Uterus (tissue), 2 donors: ENCODE measurements at regions not wholly inside any gene's neighbourhood (a gene's known extent, or its start where the extent isn't known, plus 50 kb on each side); places are given as distances from the start of the nearest gene placed in this dataset.

Experiments used
- POLR2A ChIP-seq, 2 donors: fragments of 450-650 bp; IDR thresholded peaks; one replicate each; pipeline ENCODE4 v1.6.1; 2016; ENCODE audit warnings: antibody characterized with exemption in 2 of 2, mild to moderate bottlenecking in 1 of 2, moderate library complexity in 1 of 2
- TF ChIP-seq, protein P1 (sequence below), 4 experiments: fragments of 200-600 bp in 2 of 4; fragments of 450-650 bp in 2 of 4; sonication (generic) in 2 of 4; IDR thresholded peaks; one replicate each; pipeline ENCODE4 v1.5.1; 2016 to 2019; ENCODE audit warnings: antibody characterized with exemption in 4 of 4, mild to moderate bottlenecking in 2 of 4, moderate library complexity in 1 of 4

DNA sequence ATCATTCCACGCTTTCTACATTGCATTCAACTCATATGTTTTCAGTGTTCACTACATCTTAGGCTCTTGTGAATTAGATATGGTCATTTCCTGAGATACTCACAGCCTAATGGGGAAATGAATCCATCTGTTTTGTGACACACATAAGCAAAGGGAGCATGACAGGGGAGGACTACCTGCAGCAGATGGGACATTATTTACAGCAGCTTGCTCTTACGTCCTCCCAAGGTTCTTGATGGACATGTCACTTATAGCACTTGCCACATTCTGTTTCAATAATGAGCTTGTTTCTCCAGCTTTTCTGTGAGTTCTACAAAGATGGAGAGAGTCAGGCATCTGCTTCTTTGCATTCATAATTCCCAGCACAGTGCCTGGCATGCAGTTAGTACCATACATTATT, 1509.6 kb upstream of the TMEM132C start:
- TF ChIP-seq, protein P1, sequence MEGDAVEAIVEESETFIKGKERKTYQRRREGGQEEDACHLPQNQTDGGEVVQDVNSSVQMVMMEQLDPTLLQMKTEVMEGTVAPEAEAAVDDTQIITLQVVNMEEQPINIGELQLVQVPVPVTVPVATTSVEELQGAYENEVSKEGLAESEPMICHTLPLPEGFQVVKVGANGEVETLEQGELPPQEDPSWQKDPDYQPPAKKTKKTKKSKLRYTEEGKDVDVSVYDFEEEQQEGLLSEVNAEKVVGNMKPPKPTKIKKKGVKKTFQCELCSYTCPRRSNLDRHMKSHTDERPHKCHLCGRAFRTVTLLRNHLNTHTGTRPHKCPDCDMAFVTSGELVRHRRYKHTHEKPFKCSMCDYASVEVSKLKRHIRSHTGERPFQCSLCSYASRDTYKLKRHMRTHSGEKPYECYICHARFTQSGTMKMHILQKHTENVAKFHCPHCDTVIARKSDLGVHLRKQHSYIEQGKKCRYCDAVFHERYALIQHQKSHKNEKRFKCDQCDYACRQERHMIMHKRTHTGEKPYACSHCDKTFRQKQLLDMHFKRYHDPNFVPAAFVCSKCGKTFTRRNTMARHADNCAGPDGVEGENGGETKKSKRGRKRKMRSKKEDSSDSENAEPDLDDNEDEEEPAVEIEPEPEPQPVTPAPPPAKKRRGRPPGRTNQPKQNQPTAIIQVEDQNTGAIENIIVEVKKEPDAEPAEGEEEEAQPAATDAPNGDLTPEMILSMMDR (IDR thresholded peaks at IDR 0.05): no peak
- TF ChIP-seq POLR2A (IDR thresholded peaks at IDR 0.05): no peak
